ENCODE measurements at regions not wholly inside any gene's neighbourhood (a gene's known extent, or its start where the extent isn't known, plus 50 kb on each side); places are given as distances from the start of the nearest gene placed in this dataset.
"Not testable (repeated sequence)": the region's sequence is repeated elsewhere in the genome, so short reads cannot be mapped to it uniquely, and the experiment has no call there.

DNA sequence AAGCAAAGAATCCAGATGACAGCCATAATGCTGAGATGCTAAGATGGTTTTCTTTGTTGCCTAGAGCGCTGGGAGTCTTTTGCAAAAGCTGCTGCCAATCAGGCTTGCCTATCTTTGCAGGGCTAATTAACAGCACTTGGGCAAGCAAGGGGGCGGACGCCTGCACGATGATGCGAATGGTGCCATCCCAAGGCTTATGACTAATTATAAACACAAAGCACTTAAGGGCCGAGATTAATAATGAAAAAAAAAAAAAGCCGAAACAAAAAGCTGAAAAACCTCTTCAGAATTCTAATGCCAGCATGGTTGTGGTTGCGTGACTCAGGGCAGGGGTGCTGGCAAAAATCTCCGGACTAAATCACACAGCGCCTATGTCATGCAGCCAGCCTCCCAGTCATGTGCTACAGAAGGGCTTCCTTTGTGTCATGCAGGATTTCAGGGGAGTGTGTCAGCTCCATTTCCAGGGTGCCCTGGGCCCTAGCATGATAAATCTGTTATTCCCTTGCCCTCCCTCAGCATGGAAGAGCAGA, 185.0 kb upstream of the ANKRD28 start:
- ATAC-seq: no peak
- no peak for DNase-seq (ENCODE audit: low spot score)

GRCh38 chr3:15983232-15983631, 185.5 kb upstream of the ANKRD28 start:
- ATAC-seq (peak; percentile 14), DNase-seq (ENCODE audit: low spot score) (no peak)

- ATAC-seq (no peak), DNase-seq (ENCODE audit: low spot score) (no peak)
Measured at GRCh38 chr3:15983693-15984092, 185.9 kb upstream of the ANKRD28 start.

DNA sequence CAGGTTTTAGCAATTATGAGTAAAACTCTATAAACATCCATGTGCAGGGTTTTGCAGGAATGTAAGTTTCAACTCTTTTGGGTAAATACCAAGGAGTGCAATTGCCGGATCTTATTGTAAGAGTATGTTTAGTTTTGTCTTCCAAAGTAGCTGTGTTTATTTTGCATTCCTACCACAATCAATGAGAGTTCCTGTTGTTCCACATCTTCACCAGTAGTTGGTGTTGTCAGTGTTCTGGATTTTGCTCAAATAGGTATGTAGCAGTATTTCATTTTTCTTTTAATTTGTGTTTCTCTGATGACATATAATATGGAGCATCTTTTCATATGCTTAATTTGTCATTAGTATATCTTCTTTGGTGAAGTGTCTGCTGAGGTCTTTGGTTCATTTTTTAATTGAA, 185.1 kb upstream of the GALNT15 start:
- ATAC-seq (no peak), DNase-seq (ENCODE audit: low spot score) (no peak)

- not testable (repeated sequence) for ATAC-seq; DNase-seq (ENCODE audit: low spot score)
Measured at GRCh38 chr3:15993660-15994059, 180.8 kb upstream of the GALNT15 start.

DNA sequence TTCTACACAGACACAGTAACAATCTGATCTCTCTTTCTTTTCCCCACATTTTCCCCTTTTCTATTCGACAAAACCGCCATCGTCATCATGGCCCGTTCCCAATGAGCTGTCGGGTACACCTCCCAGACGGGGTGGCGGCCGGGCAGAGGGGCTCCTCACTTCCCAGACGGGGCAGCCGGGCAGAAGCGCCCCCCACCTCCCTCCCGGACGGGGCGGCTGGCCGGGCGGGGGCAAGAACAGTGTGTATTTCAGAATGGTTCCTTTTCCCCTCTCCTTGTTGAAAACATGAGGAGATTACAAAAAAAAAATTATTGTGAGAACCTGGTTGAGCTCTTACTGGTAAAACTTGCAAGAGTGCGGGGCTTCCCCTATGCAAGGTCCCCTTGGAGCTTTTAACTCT, 178.0 kb upstream of the GALNT15 start:
- not testable (repeated sequence) for DNase-seq (ENCODE audit: low spot score); ATAC-seq

GRCh38 chr3:15997274-15997943, 177.1 kb upstream of the GALNT15 start:
- DNase-seq (ENCODE audit: low spot score): no peak
- ATAC-seq: no peak

GRCh38 chr3:15998911-15999310, 175.6 kb upstream of the GALNT15 start:
- no peak for ATAC-seq
- DNase-seq (ENCODE audit: low spot score): no peak

DNA sequence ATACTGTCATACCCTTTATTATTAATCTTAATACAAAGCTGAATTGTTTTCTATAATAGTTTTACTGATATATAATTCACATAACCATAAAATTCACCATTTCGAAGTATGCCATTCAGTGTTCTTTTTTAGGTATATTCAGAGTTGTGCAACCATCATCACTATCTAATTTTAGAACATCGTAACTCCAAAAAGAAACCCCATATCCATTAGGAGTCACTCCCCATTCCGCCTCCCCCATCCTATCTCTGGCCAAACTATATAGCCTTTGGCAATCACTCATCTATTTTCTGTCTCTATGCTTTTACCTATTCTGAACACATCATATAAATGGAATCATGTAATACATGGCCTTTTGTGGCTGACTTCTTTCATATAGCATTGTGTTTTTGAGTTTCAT, 169.7 kb upstream of the GALNT15 start:
- DNase-seq (ENCODE audit: low spot score) (no peak), ATAC-seq (no peak)

DNA sequence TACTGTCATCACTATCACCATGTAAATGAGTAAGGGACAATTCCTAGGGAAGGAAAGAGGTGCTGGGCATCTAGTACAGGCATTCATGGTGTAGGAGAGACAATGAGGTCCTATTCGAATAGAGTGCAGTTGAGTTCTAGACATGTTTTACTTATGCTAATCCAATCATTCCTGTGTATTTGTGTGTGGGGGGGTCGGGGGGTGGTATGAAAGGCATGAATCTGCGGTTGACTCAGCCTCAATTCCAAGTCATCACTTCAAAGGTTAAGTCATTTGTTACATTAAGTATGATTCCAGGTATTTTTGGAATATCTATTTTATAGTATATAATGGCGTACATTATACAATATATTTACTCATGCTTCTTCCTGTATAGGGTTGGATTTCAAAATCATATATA, 163.1 kb upstream of the GALNT15 start:
- ATAC-seq (no peak), DNase-seq (ENCODE audit: low spot score) (no peak)

DNA sequence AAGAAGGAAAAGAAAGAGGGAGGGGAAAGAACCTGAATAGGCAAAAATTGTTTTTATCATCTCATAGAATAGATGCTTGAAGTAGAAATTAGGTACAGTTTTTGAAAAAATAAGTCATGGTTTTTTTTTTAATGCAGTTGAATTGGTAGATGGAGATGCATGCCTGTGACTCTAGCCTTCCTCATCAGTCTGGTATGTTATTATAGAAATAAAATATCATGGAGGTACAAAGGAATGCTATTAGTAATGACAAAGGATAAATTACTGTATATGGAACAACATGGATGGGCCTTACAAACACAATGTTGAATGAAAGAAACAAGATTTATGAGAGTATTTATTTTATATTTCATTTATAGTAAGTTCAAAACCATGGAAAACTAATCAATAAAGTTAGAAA, 162.4 kb upstream of the GALNT15 start:
- ATAC-seq (no peak), DNase-seq (ENCODE audit: low spot score) (no peak)

GRCh38 chr3:16013568-16013967, 160.9 kb upstream of the GALNT15 start:
- ATAC-seq (no peak), DNase-seq (ENCODE audit: low spot score) (no peak)

- not testable (repeated sequence) for ATAC-seq; DNase-seq (ENCODE audit: low spot score)
Measured at GRCh38 chr3:16021801-16022200, 152.7 kb upstream of the GALNT15 start.

- not testable (repeated sequence) for ATAC-seq
Measured at GRCh38 chr3:16023881-16024280, 150.6 kb upstream of the GALNT15 start.

GRCh38 chr3:16024548-16024947, 149.9 kb upstream of the GALNT15 start:
- ATAC-seq: no peak
- DNase-seq (ENCODE audit: low spot score): no peak

More at GRCh38 chr3:16023881-16024280, 150.6 kb upstream of the GALNT15 start:
- DNase-seq (ENCODE audit: low spot score): not testable (repeated sequence)

- ATAC-seq (peak; percentile 36), DNase-seq (ENCODE audit: low spot score) (no peak)
Measured at GRCh38 chr3:16026753-16027152, 147.7 kb upstream of the GALNT15 start.

DNA sequence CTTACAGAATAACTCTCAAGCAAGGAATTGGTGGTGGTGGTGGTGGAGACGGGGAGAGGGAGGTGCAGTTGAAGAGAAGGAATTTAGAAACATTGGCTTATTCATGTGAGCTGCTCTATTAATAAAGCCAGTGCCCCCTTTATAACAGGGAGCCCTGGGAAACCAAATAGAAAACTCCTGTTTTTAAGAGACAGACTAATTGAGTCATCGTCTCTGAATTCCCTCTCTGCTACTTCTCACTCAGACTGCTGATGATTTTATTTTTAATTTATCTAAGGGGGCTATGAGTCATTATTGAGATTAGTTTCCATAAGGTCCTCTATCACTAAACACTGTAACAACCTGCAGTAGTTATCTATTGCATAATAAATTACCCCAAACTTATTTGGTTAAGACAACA, 145.9 kb upstream of the GALNT15 start:
- DNase-seq (ENCODE audit: low spot score): no peak
- ATAC-seq: no peak

GRCh38 chr3:16030342-16030741, 144.1 kb upstream of the GALNT15 start:
- DNase-seq (ENCODE audit: low spot score): no peak
- no peak for ATAC-seq

GRCh38 chr3:16031434-16031833, 143.0 kb upstream of the GALNT15 start:
- no peak for DNase-seq (ENCODE audit: low spot score)

DNA sequence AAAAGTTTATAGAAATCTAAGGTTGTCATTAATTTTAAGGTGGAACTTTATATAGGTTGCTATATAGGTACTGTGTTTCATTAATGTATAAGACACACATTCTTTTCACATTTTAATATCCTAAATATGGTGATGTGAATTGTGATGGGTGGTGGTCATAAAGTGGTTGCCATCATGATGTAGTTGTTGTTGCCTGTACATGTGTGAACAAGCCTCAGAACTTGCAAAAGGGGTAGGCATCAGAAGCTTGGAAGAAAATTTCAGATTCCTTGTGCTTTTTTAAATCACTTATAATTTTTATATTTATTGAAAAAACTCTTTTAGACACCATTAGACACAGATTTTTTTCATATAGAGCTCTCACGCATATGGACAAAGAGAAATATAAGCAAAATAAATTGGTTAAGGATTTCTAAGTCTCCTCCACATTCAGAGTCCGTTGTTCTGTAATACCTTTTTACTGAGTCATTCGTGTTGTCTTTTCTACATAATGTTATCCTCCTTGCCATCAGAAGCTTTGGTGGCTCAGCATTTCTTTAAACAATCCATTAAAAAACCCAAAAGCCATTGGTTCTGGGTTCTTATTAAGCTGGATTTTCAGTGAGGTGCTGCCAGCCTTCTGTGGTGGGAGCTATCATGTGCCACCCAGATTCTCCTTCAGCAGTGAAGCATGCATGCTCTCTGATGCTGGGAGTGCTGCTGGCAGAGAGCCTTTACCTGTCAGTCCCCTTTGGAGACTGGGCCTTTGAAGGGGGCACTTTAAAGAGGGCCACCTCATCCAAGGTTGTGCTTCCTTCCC, 140.4 kb upstream of the GALNT15 start:
- DNase-seq (ENCODE audit: low spot score) (no peak), ATAC-seq (no peak)

More at GRCh38 chr3:16031434-16031833, 143.0 kb upstream of the GALNT15 start:
- no peak for ATAC-seq

- no peak for ATAC-seq
- DNase-seq (ENCODE audit: low spot score): no peak
Measured at GRCh38 chr3:16040991-16041390, 133.5 kb upstream of the GALNT15 start.
